ENCODE measurements at regions not wholly inside any gene's neighbourhood (a gene's known extent, or its start where the extent isn't known, plus 50 kb on each side); places are given as distances from the start of the nearest gene placed in this dataset.
"Not testable (repeated sequence)": the region's sequence is repeated elsewhere in the genome, so short reads cannot be mapped to it uniquely, and the experiment has no call there.

GRCh38 chr13:60924856-60925255 lies 490.8 kb downstream of the PCDH20 start:
- DNase-seq (ENCODE audit: low read depth), result no peak

- DNase-seq (ENCODE audit: low read depth), result no peak
Measured at GRCh38 chr13:60922576-60923231, 492.9 kb downstream of the PCDH20 start.

GRCh38 chr13:60893801-60894200 lies 496.8 kb downstream of the TDRD3 start:
- DNase-seq (ENCODE audit: low read depth), result no peak

- no peak for DNase-seq (ENCODE audit: low read depth)
Measured at GRCh38 chr13:60887711-60888110, 490.7 kb downstream of the TDRD3 start.

GRCh38 chr13:60881507-60881906 lies 484.5 kb downstream of the TDRD3 start:
- no peak for DNase-seq (ENCODE audit: low read depth)

- no peak for DNase-seq (ENCODE audit: low read depth)
Measured at GRCh38 chr13:60873116-60873515, 476.1 kb downstream of the TDRD3 start.

GRCh38 chr13:60869941-60870613 lies 473.1 kb downstream of the TDRD3 start:
- no peak for DNase-seq (ENCODE audit: low read depth)

- no peak for DNase-seq (ENCODE audit: low read depth)
Measured at GRCh38 chr13:60869225-60869624, 472.2 kb downstream of the TDRD3 start.

- no peak for DNase-seq (ENCODE audit: low read depth)
Measured at GRCh38 chr13:60862036-60862435, 465.0 kb downstream of the TDRD3 start.

- no peak for DNase-seq (ENCODE audit: low read depth)
Measured at GRCh38 chr13:60857698-60858097, 460.7 kb downstream of the TDRD3 start.

GRCh38 chr13:60852886-60853285 lies 455.9 kb downstream of the TDRD3 start:
- no peak for DNase-seq (ENCODE audit: low read depth)

- DNase-seq (ENCODE audit: low read depth), result no peak
Measured at GRCh38 chr13:60851378-60851777, 454.4 kb downstream of the TDRD3 start.

GRCh38 chr13:60850526-60850925 lies 453.5 kb downstream of the TDRD3 start:
- no peak for DNase-seq (ENCODE audit: low read depth)

GRCh38 chr13:60838581-60838980 lies 441.6 kb downstream of the TDRD3 start:
- DNase-seq (ENCODE audit: low read depth), result no peak

- DNase-seq (ENCODE audit: low read depth), result no peak
Measured at GRCh38 chr13:60837806-60838205, 440.8 kb downstream of the TDRD3 start.

GRCh38 chr13:60836821-60837220 lies 439.8 kb downstream of the TDRD3 start:
- DNase-seq (ENCODE audit: low read depth), result no peak

- no peak for DNase-seq (ENCODE audit: low read depth)
Measured at GRCh38 chr13:60811581-60811980, 414.6 kb downstream of the TDRD3 start.

- not testable (repeated sequence) for DNase-seq (ENCODE audit: low read depth)
Measured at GRCh38 chr13:60805640-60806039, 408.6 kb downstream of the TDRD3 start.

- no peak for DNase-seq (ENCODE audit: low read depth)
Measured at GRCh38 chr13:60798503-60798902, 401.5 kb downstream of the TDRD3 start.

- DNase-seq (ENCODE audit: low read depth), result no peak
Measured at GRCh38 chr13:60797112-60797511, 400.1 kb downstream of the TDRD3 start.

GRCh38 chr13:60794751-60795150 lies 397.7 kb downstream of the TDRD3 start:
- no peak for DNase-seq (ENCODE audit: low read depth)

- DNase-seq (ENCODE audit: low read depth), result no peak
Measured at GRCh38 chr13:60790620-60791019, 393.6 kb downstream of the TDRD3 start.

- DNase-seq (ENCODE audit: low read depth), result no peak
Measured at GRCh38 chr13:60788156-60788829, 391.3 kb downstream of the TDRD3 start.
